ENCODE measurements at regions not wholly inside any gene's neighbourhood (a gene's known extent, or its start where the extent isn't known, plus 50 kb on each side); places are given as distances from the start of the nearest gene placed in this dataset.

- H3K4me3 ChIP-seq (ENCODE audit: low read depth, low read length): no peak overlapping the region
- H3K9me3 ChIP-seq (ENCODE audit: control insufficient read depth, low read length): no peaks in the 10 kb centered on the region
- H3K9ac ChIP-seq: no peak overlapping the region
- no peak for TF ChIP-seq CTCF (IDR thresholded peaks at IDR 0.05)
- no peak overlapping the region for H3K27ac ChIP-seq
- no peaks in the 10 kb centered on the region for H3K79me2 ChIP-seq
- H3K4me1 ChIP-seq: no peaks in the 10 kb centered on the region
- H3K36me3 ChIP-seq (ENCODE audit: control insufficient read depth, insufficient read depth, low read length): no peaks in the 10 kb centered on the region
- H3K4me2 ChIP-seq (ENCODE audit: low read length): no peak overlapping the region
- no peaks in the 10 kb centered on the region for H3K27me3 ChIP-seq (ENCODE audit: control insufficient read depth, insufficient read depth, low read length)
- no peak overlapping the region for H2AFZ ChIP-seq
Measured at GRCh38 chr15:69973880-69974279, 123.8 kb downstream of the TLE3 start.

GRCh38 chr15:69974321-69974720 lies 123.4 kb downstream of the TLE3 start:
- Histone ChIP-seq H3K9me3 (ENCODE audit: control insufficient read depth, low read length) (no peaks in the 10 kb centered on the region), H3K27ac (no peak overlapping the region), H3K4me2 (ENCODE audit: low read length) (no peak overlapping the region), H3K4me3 (ENCODE audit: low read depth, low read length) (no peak overlapping the region), H3K9ac (no peak overlapping the region), H3K79me2 (no peaks in the 10 kb centered on the region), H3K4me1 (no peaks in the 10 kb centered on the region), H3K36me3 (ENCODE audit: control insufficient read depth, insufficient read depth, low read length) (no peaks in the 10 kb centered on the region), H3K27me3 (ENCODE audit: control insufficient read depth, insufficient read depth, low read length) (no peaks in the 10 kb centered on the region), H2AFZ (no peak overlapping the region)
- no peak for TF ChIP-seq CTCF (IDR thresholded peaks at IDR 0.05)

GRCh38 chr15:69976366-69976994 lies 121.2 kb downstream of the TLE3 start:
- no peak overlapping the region for H2AFZ ChIP-seq
- TF ChIP-seq CTCF (IDR thresholded peaks at IDR 0.05): no peak
- H3K27ac ChIP-seq: no peak overlapping the region
- H3K4me1 ChIP-seq: no peaks in the 10 kb centered on the region
- H3K9me3 ChIP-seq (ENCODE audit: control insufficient read depth, low read length): no peaks in the 10 kb centered on the region
- no peak overlapping the region for H3K4me3 ChIP-seq (ENCODE audit: low read depth, low read length)
- no peaks in the 10 kb centered on the region for H3K79me2 ChIP-seq
- no peaks in the 10 kb centered on the region for H3K27me3 ChIP-seq (ENCODE audit: control insufficient read depth, insufficient read depth, low read length)
- H3K4me2 ChIP-seq (ENCODE audit: low read length): no peak overlapping the region
- no peak overlapping the region for H3K9ac ChIP-seq
- no peaks in the 10 kb centered on the region for H3K36me3 ChIP-seq (ENCODE audit: control insufficient read depth, insufficient read depth, low read length)

GRCh38 chr15:69978603-69979002 lies 119.1 kb downstream of the TLE3 start:
- H3K9me3 ChIP-seq (ENCODE audit: control insufficient read depth, low read length): no peaks in the 10 kb centered on the region
- no peaks in the 10 kb centered on the region for H3K4me1 ChIP-seq
- no peaks in the 10 kb centered on the region for H3K27me3 ChIP-seq (ENCODE audit: control insufficient read depth, insufficient read depth, low read length)
- H3K36me3 ChIP-seq (ENCODE audit: control insufficient read depth, insufficient read depth, low read length): no peaks in the 10 kb centered on the region
- no peaks in the 10 kb centered on the region for H3K79me2 ChIP-seq
- no peak overlapping the region for H2AFZ ChIP-seq
- H3K4me2 ChIP-seq (ENCODE audit: low read length): no peak overlapping the region
- no peak overlapping the region for H3K4me3 ChIP-seq (ENCODE audit: low read depth, low read length)
- H3K9ac ChIP-seq: no peak overlapping the region
- no peak overlapping the region for H3K27ac ChIP-seq
- TF ChIP-seq CTCF (IDR thresholded peaks at IDR 0.05): no peak

GRCh38 chr15:69979262-69979661 lies 118.5 kb downstream of the TLE3 start:
- Histone ChIP-seq H3K27me3 (ENCODE audit: control insufficient read depth, insufficient read depth, low read length) (no peaks in the 10 kb centered on the region), H3K9ac (no peak overlapping the region), H3K4me2 (ENCODE audit: low read length) (no peak overlapping the region), H3K79me2 (no peaks in the 10 kb centered on the region), H3K27ac (no peak overlapping the region), H3K4me3 (ENCODE audit: low read depth, low read length) (no peak overlapping the region), H3K36me3 (ENCODE audit: control insufficient read depth, insufficient read depth, low read length) (no peaks in the 10 kb centered on the region), H2AFZ (no peak overlapping the region), H3K4me1 (no peaks in the 10 kb centered on the region), H3K9me3 (ENCODE audit: control insufficient read depth, low read length) (no peaks in the 10 kb centered on the region)
- no peak for TF ChIP-seq CTCF (IDR thresholded peaks at IDR 0.05)
